ENCODE measurements at regions not wholly inside any gene's neighbourhood (a gene's known extent, or its start where the extent isn't known, plus 50 kb on each side); places are given as distances from the start of the nearest gene placed in this dataset.
A peak's percentile ranks its signal among the peaks of the same experiment; 100 is the strongest.

DNA sequence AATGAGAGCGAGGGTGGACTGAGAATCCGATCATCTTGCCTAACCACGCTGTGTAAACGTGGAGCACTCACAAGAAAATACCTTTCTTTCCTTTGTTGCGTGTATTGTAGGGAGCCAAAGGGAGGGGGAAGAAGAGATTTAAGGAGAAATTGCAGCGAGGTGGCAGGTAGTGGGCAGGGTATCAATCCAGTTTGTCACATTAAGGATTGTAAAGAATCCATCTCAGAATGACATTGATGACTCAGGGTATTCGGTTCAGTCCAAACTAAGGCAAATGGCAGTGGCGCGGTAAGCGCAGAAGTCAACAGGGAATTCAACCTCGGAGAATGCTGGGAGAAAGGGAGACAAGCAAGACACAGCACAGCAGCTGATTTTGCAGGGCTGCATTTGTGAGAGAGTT, 146.2 kb downstream of the ID4 start:
- POLR2A ChIA-PET = no interaction called here
- H3K27me3 Mint-ChIP-seq (ENCODE audit: insufficient read depth, unreplicated experiment) = peaks cover 23% of the 10 kb centered on the region

DNA sequence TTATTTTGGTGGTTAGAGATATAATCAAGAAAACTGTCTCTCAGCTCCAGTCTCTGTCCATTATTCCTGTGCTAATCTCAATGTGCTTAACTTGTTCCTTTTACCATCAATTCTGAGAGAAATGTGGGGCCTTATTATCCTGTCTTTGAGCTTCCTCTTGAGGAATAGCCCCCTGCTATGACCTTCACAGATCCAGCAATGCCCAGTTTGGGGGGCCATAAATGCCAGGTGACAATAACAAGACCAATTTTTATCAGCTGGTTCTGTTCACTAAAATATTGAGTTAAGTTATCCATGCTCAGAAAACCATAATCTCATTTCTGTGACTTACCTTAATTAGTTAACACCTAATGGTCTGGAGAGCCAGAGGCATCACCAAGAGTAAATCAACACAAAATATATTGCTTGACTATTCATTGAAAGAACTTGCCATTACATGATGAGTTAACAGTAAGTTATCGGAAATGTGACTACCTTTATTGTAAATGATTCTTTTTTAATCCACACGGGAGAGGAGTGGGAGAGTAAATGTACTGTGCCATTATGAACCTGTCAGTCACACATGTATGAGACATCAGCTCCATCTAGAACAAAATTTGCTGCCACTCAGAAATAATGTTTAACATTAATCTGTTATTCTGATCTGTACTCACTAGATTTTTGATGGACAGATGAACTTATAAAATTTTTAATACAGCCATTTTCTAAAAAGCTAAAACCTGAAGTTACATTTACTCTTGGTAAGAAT, 149.7 kb downstream of the ID4 start:
- H3K36me3 Mint-ChIP-seq (ENCODE audit: insufficient read depth, unreplicated experiment) = no peaks in the 10 kb centered on the region
- POLR2A ChIA-PET = interaction anchor here (0.6 kb wide), 1 partner anchor 1592 kb away, joined by 5 read pairs; no protein-coding TSS in a partner anchor
- CTCF ChIA-PET = interaction anchor here (0.6 kb wide), 1 partner anchor 32 kb away, joined by 4 read pairs; no protein-coding TSS in a partner anchor
- intact Hi-C loops (cut with micrococcal nuclease) = no loop called here
- TF ChIP-seq, protein P1, sequence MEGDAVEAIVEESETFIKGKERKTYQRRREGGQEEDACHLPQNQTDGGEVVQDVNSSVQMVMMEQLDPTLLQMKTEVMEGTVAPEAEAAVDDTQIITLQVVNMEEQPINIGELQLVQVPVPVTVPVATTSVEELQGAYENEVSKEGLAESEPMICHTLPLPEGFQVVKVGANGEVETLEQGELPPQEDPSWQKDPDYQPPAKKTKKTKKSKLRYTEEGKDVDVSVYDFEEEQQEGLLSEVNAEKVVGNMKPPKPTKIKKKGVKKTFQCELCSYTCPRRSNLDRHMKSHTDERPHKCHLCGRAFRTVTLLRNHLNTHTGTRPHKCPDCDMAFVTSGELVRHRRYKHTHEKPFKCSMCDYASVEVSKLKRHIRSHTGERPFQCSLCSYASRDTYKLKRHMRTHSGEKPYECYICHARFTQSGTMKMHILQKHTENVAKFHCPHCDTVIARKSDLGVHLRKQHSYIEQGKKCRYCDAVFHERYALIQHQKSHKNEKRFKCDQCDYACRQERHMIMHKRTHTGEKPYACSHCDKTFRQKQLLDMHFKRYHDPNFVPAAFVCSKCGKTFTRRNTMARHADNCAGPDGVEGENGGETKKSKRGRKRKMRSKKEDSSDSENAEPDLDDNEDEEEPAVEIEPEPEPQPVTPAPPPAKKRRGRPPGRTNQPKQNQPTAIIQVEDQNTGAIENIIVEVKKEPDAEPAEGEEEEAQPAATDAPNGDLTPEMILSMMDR (IDR thresholded peaks at IDR 0.05; ENCODE audit: unreplicated experiment) = no peak
- DNase-seq (ENCODE audit: unreplicated experiment) = no peak
- no peaks in the 10 kb centered on the region for H3K9me3 Mint-ChIP-seq (ENCODE audit: unreplicated experiment)
- no TSS peak for BruUV-seq (replicated peaks)
- H3K4me3 Mint-ChIP-seq (ENCODE audit: unreplicated experiment) = no peak overlapping the region
- H3K27me3 Mint-ChIP-seq (ENCODE audit: insufficient read depth, unreplicated experiment) = peaks cover 19% of the 10 kb centered on the region
- no peak overlapping the region for H3K27ac Mint-ChIP-seq (ENCODE audit: low read depth, unreplicated experiment)
- no peaks in the 10 kb centered on the region for H3K4me1 Mint-ChIP-seq (ENCODE audit: insufficient read depth, unreplicated experiment)

More for the DNA sequence above, 146.2 kb downstream of the ID4 start:
- Mint-ChIP-seq H3K4me3 (ENCODE audit: unreplicated experiment) (no peak overlapping the region), H3K9me3 (ENCODE audit: unreplicated experiment) (no peaks in the 10 kb centered on the region), H3K27ac (ENCODE audit: low read depth, unreplicated experiment) (no peak overlapping the region), H3K36me3 (ENCODE audit: insufficient read depth, unreplicated experiment) (no peaks in the 10 kb centered on the region), H3K4me1 (ENCODE audit: insufficient read depth, unreplicated experiment) (no peaks in the 10 kb centered on the region)
- CTCF ChIA-PET = no interaction called here
- TF ChIP-seq, protein P1 (IDR thresholded peaks at IDR 0.05; ENCODE audit: unreplicated experiment) = no peak
- BruUV-seq (replicated peaks) = no TSS peak
- no peak for DNase-seq (ENCODE audit: unreplicated experiment)
- intact Hi-C loops (cut with micrococcal nuclease) = no loop called here

DNA sequence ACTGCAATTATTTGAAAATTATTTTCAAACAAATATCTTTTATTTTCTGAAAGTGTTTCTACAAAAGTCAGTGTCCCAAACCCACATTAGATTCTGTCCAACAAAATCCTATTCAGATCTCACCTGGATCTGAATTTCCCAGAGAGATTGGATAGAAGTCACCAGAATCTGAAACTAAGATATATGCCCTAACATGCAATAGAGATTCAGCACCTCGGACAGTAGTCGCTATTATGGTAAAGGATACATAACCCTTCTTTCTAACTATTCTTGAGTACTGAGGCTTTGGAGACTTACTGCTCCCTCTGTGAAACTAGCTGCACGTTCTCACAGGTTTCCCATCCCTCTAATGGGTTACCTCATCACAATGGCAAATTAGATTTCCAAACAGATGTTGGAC, 151.4 kb downstream of the ID4 start:
- BruUV-seq (replicated peaks) = no TSS peak
- H3K36me3 Mint-ChIP-seq (ENCODE audit: insufficient read depth, unreplicated experiment) = no peaks in the 10 kb centered on the region
- H3K27ac Mint-ChIP-seq (ENCODE audit: low read depth, unreplicated experiment) = no peak overlapping the region
- ChIA-PET POLR2A (no interaction called here), CTCF (no interaction called here)
- H3K4me3 Mint-ChIP-seq (ENCODE audit: unreplicated experiment) = no peak overlapping the region
- no peaks in the 10 kb centered on the region for H3K9me3 Mint-ChIP-seq (ENCODE audit: unreplicated experiment)
- TF ChIP-seq, protein P1 (IDR thresholded peaks at IDR 0.05; ENCODE audit: unreplicated experiment) = no peak
- H3K27me3 Mint-ChIP-seq (ENCODE audit: insufficient read depth, unreplicated experiment) = peaks cover 2% of the 10 kb centered on the region
- DNase-seq (ENCODE audit: unreplicated experiment) = peak; percentile 51
- intact Hi-C loops (cut with micrococcal nuclease) = no loop called here
- no peaks in the 10 kb centered on the region for H3K4me1 Mint-ChIP-seq (ENCODE audit: insufficient read depth, unreplicated experiment)

DNA sequence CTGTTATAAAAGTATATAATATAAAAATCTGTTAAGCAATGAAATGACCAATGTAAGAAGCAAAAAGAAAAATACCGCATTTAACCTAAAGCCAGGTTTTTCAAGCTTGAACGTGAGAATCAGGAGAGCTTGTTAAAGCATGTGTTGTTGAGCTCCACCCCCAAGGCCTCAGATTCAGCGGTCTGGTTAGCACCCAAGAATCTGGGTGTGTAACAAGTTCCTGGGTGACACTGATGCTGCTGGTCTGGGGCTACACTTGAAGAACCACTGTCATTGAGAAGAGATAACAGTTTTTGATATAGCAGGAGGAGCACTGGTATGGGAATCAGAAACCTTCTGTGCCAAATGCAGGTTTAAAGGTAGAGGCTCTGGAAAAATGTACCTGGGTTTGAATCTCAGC, 154.0 kb downstream of the ID4 start:
- intact Hi-C loops (cut with micrococcal nuclease) = no loop called here
- Mint-ChIP-seq H3K27ac (ENCODE audit: low read depth, unreplicated experiment) (no peak overlapping the region), H3K36me3 (ENCODE audit: insufficient read depth, unreplicated experiment) (no peaks in the 10 kb centered on the region), H3K4me1 (ENCODE audit: insufficient read depth, unreplicated experiment) (no peaks in the 10 kb centered on the region), H3K4me3 (ENCODE audit: unreplicated experiment) (no peak overlapping the region), H3K9me3 (ENCODE audit: unreplicated experiment) (no peaks in the 10 kb centered on the region), H3K27me3 (ENCODE audit: insufficient read depth, unreplicated experiment) (peaks cover 20% of the 10 kb centered on the region)
- no TSS peak for BruUV-seq (replicated peaks)
- DNase-seq (ENCODE audit: unreplicated experiment) = no peak
- ChIA-PET POLR2A (no interaction called here), CTCF (interaction anchor here (0.5 kb wide), 1 partner anchor 863 kb away, joined by 3 read pairs; no protein-coding TSS in a partner anchor)
- TF ChIP-seq, protein P1 (IDR thresholded peaks at IDR 0.05; ENCODE audit: unreplicated experiment) = no peak
